ENCODE measurements at regions not wholly inside any gene's neighbourhood (a gene's known extent, or its start where the extent isn't known, plus 50 kb on each side); places are given as distances from the start of the nearest gene placed in this dataset.

DNA sequence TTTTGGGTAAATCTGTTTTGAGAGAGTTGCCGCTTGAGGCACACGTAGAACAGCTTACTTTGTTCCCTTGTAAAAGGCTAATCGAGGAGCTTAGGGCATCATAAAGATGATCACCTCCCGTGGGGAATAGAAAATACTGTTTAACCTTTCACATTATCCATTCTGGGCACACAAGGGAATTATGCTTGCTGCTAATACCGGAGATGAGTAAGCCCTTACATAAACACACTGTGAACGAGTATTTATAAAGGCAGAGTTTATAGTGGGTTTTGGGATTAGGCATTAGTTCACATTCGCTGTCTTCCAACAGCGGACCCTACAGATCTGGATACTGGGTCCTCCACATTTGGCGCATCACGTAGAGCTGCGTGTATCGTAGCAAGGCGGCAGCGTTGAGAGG, 51.2 kb upstream of the CNTNAP4 start:
- H2AFZ ChIP-seq (ENCODE audit: low read length) = no peak overlapping the region
- H3K9me3 ChIP-seq (ENCODE audit: insufficient read depth, low read depth, low read length) = no peaks in the 10 kb centered on the region
- H3K4me2 ChIP-seq (ENCODE audit: low read depth, low read length, poor library complexity, severe bottlenecking) = no peak overlapping the region
- H3K9me2 ChIP-seq (replicated peaks; ENCODE audit: low read depth, low read length) = no peaks in the 10 kb centered on the region
- H3K9ac ChIP-seq (ENCODE audit: low read depth, low read length, poor library complexity, severe bottlenecking) = no peak overlapping the region
- no peaks in the 10 kb centered on the region for H3K79me2 ChIP-seq (ENCODE audit: insufficient read depth, low read length)
- no peaks in the 10 kb centered on the region for H3K27me3 ChIP-seq (ENCODE audit: insufficient read depth, low read length, poor library complexity, severe bottlenecking)
- no peaks in the 10 kb centered on the region for H3F3A ChIP-seq (ENCODE audit: low read depth)
- no peaks in the 10 kb centered on the region for H4K20me1 ChIP-seq (ENCODE audit: insufficient read depth, low read length, poor library complexity, severe bottlenecking)
- no peaks in the 10 kb centered on the region for H3K4me1 ChIP-seq (ENCODE audit: insufficient read depth, low read length, poor library complexity, severe bottlenecking)
- TF ChIP-seq EZH2phosphoT487 (IDR thresholded peaks at IDR 0.05; ENCODE audit: borderline replicate concordance) = no peak
- TF ChIP-seq, protein P1, sequence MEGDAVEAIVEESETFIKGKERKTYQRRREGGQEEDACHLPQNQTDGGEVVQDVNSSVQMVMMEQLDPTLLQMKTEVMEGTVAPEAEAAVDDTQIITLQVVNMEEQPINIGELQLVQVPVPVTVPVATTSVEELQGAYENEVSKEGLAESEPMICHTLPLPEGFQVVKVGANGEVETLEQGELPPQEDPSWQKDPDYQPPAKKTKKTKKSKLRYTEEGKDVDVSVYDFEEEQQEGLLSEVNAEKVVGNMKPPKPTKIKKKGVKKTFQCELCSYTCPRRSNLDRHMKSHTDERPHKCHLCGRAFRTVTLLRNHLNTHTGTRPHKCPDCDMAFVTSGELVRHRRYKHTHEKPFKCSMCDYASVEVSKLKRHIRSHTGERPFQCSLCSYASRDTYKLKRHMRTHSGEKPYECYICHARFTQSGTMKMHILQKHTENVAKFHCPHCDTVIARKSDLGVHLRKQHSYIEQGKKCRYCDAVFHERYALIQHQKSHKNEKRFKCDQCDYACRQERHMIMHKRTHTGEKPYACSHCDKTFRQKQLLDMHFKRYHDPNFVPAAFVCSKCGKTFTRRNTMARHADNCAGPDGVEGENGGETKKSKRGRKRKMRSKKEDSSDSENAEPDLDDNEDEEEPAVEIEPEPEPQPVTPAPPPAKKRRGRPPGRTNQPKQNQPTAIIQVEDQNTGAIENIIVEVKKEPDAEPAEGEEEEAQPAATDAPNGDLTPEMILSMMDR (conservative IDR thresholded peaks at IDR 0.05; ENCODE audit: low read length) = no peak
- H3K36me3 ChIP-seq (ENCODE audit: insufficient read depth, low read length) = no peaks in the 10 kb centered on the region
- H3K4me3 ChIP-seq (ENCODE audit: low read length, poor library complexity, severe bottlenecking) = no peak overlapping the region

DNA sequence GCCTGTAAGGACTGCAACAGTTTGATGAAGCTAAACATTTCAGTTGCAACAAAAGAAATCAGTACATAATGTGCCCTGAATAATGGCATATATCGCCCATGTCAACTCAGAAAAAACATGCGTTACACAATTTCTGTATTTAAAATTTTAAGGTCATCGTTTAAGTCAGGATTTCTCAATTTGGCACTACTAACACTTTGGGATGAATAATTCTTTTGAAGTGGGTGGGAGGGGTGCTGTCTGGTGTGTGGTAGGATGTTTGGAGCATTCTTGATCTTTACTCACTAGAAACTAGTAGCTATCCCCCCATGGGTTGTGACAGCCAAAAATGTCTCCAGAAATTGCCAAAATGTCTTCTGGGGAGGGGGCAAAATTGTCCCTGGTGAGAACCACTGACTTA, 50.7 kb upstream of the CNTNAP4 start:
- Histone ChIP-seq H3K9me3 (ENCODE audit: insufficient read depth, low read depth, low read length) (no peaks in the 10 kb centered on the region), H3K9me2 (replicated peaks; ENCODE audit: low read depth, low read length) (no peaks in the 10 kb centered on the region), H3K9ac (ENCODE audit: low read depth, low read length, poor library complexity, severe bottlenecking) (no peak overlapping the region), H3K27me3 (ENCODE audit: insufficient read depth, low read length, poor library complexity, severe bottlenecking) (no peaks in the 10 kb centered on the region), H3K36me3 (ENCODE audit: insufficient read depth, low read length) (no peaks in the 10 kb centered on the region), H3K4me3 (ENCODE audit: low read length, poor library complexity, severe bottlenecking) (no peak overlapping the region), H4K20me1 (ENCODE audit: insufficient read depth, low read length, poor library complexity, severe bottlenecking) (no peaks in the 10 kb centered on the region), H3K79me2 (ENCODE audit: insufficient read depth, low read length) (no peaks in the 10 kb centered on the region), H3K4me1 (ENCODE audit: insufficient read depth, low read length, poor library complexity, severe bottlenecking) (no peaks in the 10 kb centered on the region), H3F3A (ENCODE audit: low read depth) (no peaks in the 10 kb centered on the region), H2AFZ (ENCODE audit: low read length) (no peak overlapping the region), H3K4me2 (ENCODE audit: low read depth, low read length, poor library complexity, severe bottlenecking) (no peak overlapping the region)
- TF ChIP-seq, protein P1 (conservative IDR thresholded peaks at IDR 0.05; ENCODE audit: low read length) = no peak
- TF ChIP-seq EZH2phosphoT487 (IDR thresholded peaks at IDR 0.05; ENCODE audit: borderline replicate concordance) = no peak

All from Loucy (cell line).